IPS-20b (cell line): ENCODE measurements at regions not wholly inside any gene's neighbourhood (a gene's known extent, or its start where the extent isn't known, plus 50 kb on each side); places are given as distances from the start of the nearest gene placed in this dataset.

Source experiments
- H3K27ac ChIP-seq: one replicate; pipeline ENCODE4 v1.5.1; 2013; ENCODE audit warnings: low read length
- H3K27me3 ChIP-seq: 2 replicates; pipeline ENCODE4 v1.6.1; 2013; ENCODE audit warnings: mild to moderate bottlenecking, low read length, inconsistent platforms; ENCODE audit not compliant: insufficient read depth
- H3K36me3 ChIP-seq: 2 replicates; pipeline ENCODE4 v1.6.1; 2013; ENCODE audit warnings: low read depth, mild to moderate bottlenecking, inconsistent platforms, low read length, moderate library complexity; ENCODE audit not compliant: insufficient read depth
- H3K4me1 ChIP-seq: 2 replicates; pipeline ENCODE4 v1.6.1; 2013; ENCODE audit warnings: mild to moderate bottlenecking, control low read depth, inconsistent platforms, low read length, moderate library complexity; ENCODE audit not compliant: insufficient read depth
- H3K4me3 ChIP-seq: 2 replicates; pipeline ENCODE4 v1.5.1; 2013; ENCODE audit warnings: mild to moderate bottlenecking, low read length, inconsistent platforms
- H3K9ac ChIP-seq: 2 replicates; pipeline ENCODE4 v1.6.1; 2013; ENCODE audit warnings: low read depth, mild to moderate bottlenecking, inconsistent platforms, low read length, moderate library complexity
- H3K9me3 ChIP-seq: 2 replicates; pipeline ENCODE4 v1.6.1; 2013; ENCODE audit warnings: mild to moderate bottlenecking, low read depth, low read length, inconsistent platforms; ENCODE audit not compliant: insufficient read depth

DNA sequence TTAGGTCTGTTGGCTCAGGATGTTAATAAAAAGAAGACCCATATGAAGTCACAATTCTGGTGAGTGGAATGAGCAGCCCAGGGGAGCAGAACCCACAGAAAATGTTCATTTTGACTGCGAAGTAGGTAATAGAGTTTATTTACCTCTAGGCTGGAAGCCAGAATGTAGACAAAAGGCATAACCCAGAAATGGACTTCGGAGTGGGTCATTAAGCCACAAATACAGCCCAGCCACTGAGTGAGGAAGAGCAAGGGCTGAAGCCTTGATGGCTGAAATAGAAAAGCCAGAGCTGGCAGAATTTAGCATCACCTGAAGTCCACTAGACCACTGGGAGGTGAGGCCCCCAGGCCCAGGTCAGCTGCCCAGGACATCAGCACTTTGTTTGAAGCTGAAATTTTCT is 168.0 kb downstream of the NXNL2 start:
- no peak overlapping the region for H3K27ac ChIP-seq
- H3K4me3 ChIP-seq, result no peak overlapping the region
- no peaks in the 10 kb centered on the region for H3K4me1 ChIP-seq
- H3K9ac ChIP-seq, result no peak overlapping the region
- H3K9me3 ChIP-seq, result no peaks in the 10 kb centered on the region
- no peaks in the 10 kb centered on the region for H3K36me3 ChIP-seq
- no peaks in the 10 kb centered on the region for H3K27me3 ChIP-seq

GRCh38 chr9:88706193-88707113 is 171.5 kb downstream of the NXNL2 start:
- H3K27me3 ChIP-seq, result no peaks in the 10 kb centered on the region
- no peaks in the 10 kb centered on the region for H3K36me3 ChIP-seq
- no peak overlapping the region for H3K4me3 ChIP-seq
- H3K9ac ChIP-seq, result no peak overlapping the region
- H3K9me3 ChIP-seq, result no peaks in the 10 kb centered on the region
- no peaks in the 10 kb centered on the region for H3K4me1 ChIP-seq
- H3K27ac ChIP-seq, result no peak overlapping the region

GRCh38 chr9:88710449-88710848 is 175.5 kb downstream of the NXNL2 start:
- Histone ChIP-seq H3K27me3 (no peaks in the 10 kb centered on the region), H3K36me3 (no peaks in the 10 kb centered on the region), H3K27ac (no peak overlapping the region), H3K4me3 (no peak overlapping the region), H3K4me1 (no peaks in the 10 kb centered on the region), H3K9ac (no peak overlapping the region), H3K9me3 (no peaks in the 10 kb centered on the region; the same call in 1 of the 2 replicates)

DNA sequence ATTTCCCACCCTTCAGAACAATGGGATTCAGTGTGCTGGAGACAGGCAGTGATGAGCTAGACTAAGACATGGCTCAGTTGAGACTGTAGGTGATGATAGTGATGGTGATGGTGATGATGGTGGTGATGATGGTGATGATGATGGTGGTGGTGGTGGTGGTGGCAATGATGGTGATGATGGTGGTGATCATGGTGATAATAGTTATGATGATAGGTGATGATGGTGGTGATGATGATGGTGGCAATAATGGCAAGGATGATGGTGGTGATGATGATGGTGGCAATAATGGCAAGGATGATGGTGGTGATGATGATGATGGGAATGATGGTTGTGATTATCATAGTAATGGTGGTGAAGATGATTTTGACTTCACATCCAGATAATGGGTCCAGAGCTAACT is 176.7 kb downstream of the NXNL2 start:
- H3K27ac ChIP-seq, result no peak overlapping the region
- no peaks in the 10 kb centered on the region for H3K4me1 ChIP-seq
- H3K4me3 ChIP-seq, result no peak overlapping the region
- H3K9me3 ChIP-seq, result no peaks in the 10 kb centered on the region; the same call in 1 of the 2 replicates
- H3K27me3 ChIP-seq, result no peaks in the 10 kb centered on the region
- no peaks in the 10 kb centered on the region for H3K36me3 ChIP-seq
- H3K9ac ChIP-seq, result no peak overlapping the region

- H3K27ac ChIP-seq, result no peak overlapping the region
These were observed 177.5 kb downstream of the NXNL2 start for GRCh38 chr9:88712484-88712883.

GRCh38 chr9:88713010-88713409 is 178.0 kb downstream of the NXNL2 start:
- H3K36me3 ChIP-seq, result no peaks in the 10 kb centered on the region
- H3K4me1 ChIP-seq, result no peaks in the 10 kb centered on the region
- H3K4me3 ChIP-seq, result no peak overlapping the region
- H3K27me3 ChIP-seq, result no peaks in the 10 kb centered on the region
- H3K9ac ChIP-seq, result no peak overlapping the region
- H3K9me3 ChIP-seq, result no peaks in the 10 kb centered on the region; the same call in 1 of the 2 replicates
- no peak overlapping the region for H3K27ac ChIP-seq

More at GRCh38 chr9:88712484-88712883, 177.5 kb downstream of the NXNL2 start:
- Histone ChIP-seq H3K36me3 (no peaks in the 10 kb centered on the region), H3K9ac (no peak overlapping the region), H3K4me1 (no peaks in the 10 kb centered on the region), H3K4me3 (no peak overlapping the region), H3K9me3 (no peaks in the 10 kb centered on the region; the same call in 1 of the 2 replicates), H3K27me3 (no peaks in the 10 kb centered on the region)

DNA sequence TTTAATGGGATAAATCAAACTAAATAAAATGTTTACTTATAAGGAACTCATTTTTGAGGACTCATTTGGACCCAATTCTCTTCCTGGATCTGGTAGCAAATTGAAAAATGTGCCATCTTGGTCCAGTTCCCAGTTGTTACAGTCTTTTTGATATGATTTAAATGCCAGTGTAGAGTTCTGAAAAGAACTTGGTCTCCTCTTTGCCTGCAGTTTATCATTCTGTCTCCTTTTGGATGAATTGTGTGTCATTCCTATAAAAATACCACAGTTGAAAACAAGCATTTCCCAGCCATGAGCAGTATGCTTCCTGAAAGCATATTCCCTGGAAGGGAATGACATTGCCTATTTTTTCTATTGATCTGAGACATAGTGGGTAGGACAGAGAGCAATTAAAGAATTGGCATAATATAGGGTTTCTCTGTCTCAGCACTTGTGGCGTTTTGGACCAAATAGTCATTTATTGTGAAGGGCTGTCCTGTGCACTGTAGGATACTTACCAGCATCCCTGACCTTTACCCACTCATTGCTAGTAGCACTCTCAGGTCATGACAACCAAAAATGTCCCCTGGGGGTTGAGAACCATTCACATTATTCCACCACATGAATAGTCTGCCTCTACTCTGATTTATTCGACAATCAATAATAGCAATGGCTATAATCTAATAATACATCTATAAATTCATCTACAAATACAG is 181.8 kb downstream of the NXNL2 start:
- no peak overlapping the region for H3K27ac ChIP-seq
- H3K4me3 ChIP-seq, result no peak overlapping the region
- H3K9me3 ChIP-seq, result no peaks in the 10 kb centered on the region; the same call in 1 of the 2 replicates
- no peaks in the 10 kb centered on the region for H3K4me1 ChIP-seq
- H3K27me3 ChIP-seq, result no peaks in the 10 kb centered on the region
- no peaks in the 10 kb centered on the region for H3K36me3 ChIP-seq
- no peak overlapping the region for H3K9ac ChIP-seq

DNA sequence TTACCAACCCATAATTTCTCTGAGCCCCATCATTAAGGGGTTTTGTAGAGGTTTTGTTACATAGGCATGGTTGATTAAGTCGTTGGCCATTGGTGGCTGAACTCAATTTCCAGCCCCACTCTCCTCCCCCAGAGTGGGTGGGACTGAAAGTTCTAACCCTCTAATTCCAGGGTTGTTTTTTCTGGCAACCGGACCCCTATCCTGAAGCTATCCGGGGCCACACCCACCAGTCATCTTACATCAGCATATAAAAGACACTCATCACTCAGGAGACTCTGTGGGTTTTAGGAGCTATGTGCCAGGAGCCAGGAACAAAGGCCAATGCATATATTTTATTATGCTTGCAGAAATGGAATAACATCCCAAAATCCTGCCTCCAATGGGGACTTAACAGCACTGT is 186.0 kb downstream of the NXNL2 start:
- Histone ChIP-seq H3K9ac (no peak overlapping the region), H3K4me3 (no peak overlapping the region), H3K27ac (no peak overlapping the region), H3K4me1 (peaks cover 9% of the 10 kb centered on the region; the same call in 1 of the 2 replicates), H3K9me3 (no peaks in the 10 kb centered on the region; the same call in 1 of the 2 replicates), H3K27me3 (no peaks in the 10 kb centered on the region), H3K36me3 (no peaks in the 10 kb centered on the region)

DNA sequence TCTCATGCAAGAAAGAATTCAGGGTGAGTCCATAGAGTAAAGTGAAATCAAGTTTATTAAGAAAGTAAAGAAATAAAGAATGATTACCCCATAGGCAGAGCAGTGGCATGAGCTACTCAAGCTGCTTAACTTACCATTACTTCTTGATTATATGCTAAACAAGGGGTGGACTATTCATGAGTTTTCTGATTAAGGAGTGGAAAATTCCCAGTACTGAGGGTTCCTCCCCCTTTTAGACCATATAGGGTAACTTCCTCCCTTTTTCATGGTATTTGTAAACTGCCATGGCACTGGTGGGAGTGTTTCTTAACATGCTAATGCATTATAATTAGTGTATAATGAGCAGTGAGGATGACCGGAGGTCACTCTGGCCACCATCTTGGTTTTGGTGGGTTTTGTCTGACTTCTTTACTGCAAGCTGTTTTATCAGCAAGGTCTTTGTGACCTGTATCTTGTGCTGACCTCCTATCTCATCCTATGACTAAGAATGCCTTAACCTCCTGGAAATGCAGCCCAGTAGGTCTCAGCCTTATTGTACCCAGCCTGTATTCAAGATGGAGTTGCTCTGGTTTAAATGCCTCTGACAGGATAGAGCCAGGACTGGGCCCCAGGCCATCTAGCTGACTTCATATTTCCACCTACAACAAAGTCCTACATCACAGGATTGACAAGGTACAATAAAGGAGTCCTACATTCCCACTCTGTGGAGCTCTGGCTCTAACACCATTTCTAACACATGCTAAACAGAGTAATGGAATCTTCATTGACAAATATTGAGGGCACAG is 186.7 kb downstream of the NXNL2 start:
- H3K36me3 ChIP-seq, result no peaks in the 10 kb centered on the region
- H3K27me3 ChIP-seq, result no peaks in the 10 kb centered on the region
- no peak overlapping the region for H3K27ac ChIP-seq
- no peaks in the 10 kb centered on the region for H3K9me3 ChIP-seq
- no peak overlapping the region for H3K4me3 ChIP-seq
- no peak overlapping the region for H3K9ac ChIP-seq
- H3K4me1 ChIP-seq, result peaks cover 9% of the 10 kb centered on the region; the same call in 1 of the 2 replicates

GRCh38 chr9:88722753-88723152 is 187.8 kb downstream of the NXNL2 start:
- no peak overlapping the region for H3K9ac ChIP-seq
- H3K9me3 ChIP-seq, result no peaks in the 10 kb centered on the region
- peaks cover 9% of the 10 kb centered on the region; the same call in 1 of the 2 replicates for H3K4me1 ChIP-seq
- H3K36me3 ChIP-seq, result no peaks in the 10 kb centered on the region
- no peak overlapping the region for H3K27ac ChIP-seq
- no peak overlapping the region for H3K4me3 ChIP-seq
- no peaks in the 10 kb centered on the region for H3K27me3 ChIP-seq

DNA sequence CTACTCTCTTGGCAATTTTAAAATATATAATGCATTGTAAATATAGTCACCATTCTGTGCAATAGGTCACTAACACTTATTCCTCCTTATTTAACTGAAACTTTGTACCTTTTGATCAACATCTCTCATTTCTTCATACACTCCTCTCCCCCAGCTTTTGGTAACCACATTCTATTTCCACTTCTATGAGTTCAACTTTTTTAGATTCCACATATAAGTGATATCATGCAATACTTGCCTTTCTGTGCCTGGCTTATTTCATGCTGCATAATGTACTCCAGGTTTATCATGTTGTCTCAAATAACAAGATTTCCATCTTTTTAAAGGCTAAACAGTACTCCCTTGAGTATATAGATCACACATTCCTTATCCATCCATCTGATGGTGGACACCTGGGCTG is 188.8 kb downstream of the NXNL2 start:
- H3K9me3 ChIP-seq, result no peaks in the 10 kb centered on the region
- H3K4me3 ChIP-seq, result no peak overlapping the region
- no peaks in the 10 kb centered on the region for H3K27me3 ChIP-seq
- H3K27ac ChIP-seq, result no peak overlapping the region
- H3K9ac ChIP-seq, result no peak overlapping the region
- no peaks in the 10 kb centered on the region for H3K36me3 ChIP-seq
- H3K4me1 ChIP-seq, result peaks cover 9% of the 10 kb centered on the region; the same call in 1 of the 2 replicates
